GM12801 (cell line): ENCODE measurements at regions not wholly inside any gene's neighbourhood (a gene's known extent, or its start where the extent isn't known, plus 50 kb on each side); places are given as distances from the start of the nearest gene placed in this dataset.

Experiments used
- TF ChIP-seq, protein P1 (sequence below): IDR thresholded peaks from one replicate; pipeline ENCODE4 v1.5.1; 2011; ENCODE audit warnings: control low read depth; ENCODE audit not compliant: insufficient read length; ENCODE audit errors: extremely low read depth

- TF ChIP-seq, protein P1, sequence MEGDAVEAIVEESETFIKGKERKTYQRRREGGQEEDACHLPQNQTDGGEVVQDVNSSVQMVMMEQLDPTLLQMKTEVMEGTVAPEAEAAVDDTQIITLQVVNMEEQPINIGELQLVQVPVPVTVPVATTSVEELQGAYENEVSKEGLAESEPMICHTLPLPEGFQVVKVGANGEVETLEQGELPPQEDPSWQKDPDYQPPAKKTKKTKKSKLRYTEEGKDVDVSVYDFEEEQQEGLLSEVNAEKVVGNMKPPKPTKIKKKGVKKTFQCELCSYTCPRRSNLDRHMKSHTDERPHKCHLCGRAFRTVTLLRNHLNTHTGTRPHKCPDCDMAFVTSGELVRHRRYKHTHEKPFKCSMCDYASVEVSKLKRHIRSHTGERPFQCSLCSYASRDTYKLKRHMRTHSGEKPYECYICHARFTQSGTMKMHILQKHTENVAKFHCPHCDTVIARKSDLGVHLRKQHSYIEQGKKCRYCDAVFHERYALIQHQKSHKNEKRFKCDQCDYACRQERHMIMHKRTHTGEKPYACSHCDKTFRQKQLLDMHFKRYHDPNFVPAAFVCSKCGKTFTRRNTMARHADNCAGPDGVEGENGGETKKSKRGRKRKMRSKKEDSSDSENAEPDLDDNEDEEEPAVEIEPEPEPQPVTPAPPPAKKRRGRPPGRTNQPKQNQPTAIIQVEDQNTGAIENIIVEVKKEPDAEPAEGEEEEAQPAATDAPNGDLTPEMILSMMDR, result no peak
Measured at GRCh38 chr9:7293091-7293490, 506.5 kb downstream of the DMAC1 start.

- TF ChIP-seq, protein P1, result no peak
Measured at GRCh38 chr9:7289773-7290172, 509.8 kb downstream of the DMAC1 start.

DNA sequence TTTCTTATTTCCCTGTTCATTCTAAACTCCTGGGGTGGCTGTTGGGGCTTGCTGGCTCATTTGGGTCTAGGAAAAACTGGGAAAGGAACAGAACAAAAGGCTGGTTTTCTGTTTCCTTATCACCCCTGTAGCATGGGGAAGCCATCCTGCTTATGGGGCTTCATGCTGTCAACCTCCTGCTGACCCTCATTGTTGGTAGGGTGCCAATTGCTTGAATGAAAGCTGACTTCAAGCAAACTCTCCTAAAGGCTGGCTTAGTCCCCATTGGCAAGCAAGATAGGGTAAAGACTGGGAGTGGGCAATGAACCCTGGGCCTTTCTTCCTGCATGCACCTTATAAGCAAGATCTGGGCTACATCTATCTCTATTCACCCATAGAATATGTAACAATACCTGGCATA, 511.6 kb downstream of the DMAC1 start:
- TF ChIP-seq, protein P1, result no peak

DNA sequence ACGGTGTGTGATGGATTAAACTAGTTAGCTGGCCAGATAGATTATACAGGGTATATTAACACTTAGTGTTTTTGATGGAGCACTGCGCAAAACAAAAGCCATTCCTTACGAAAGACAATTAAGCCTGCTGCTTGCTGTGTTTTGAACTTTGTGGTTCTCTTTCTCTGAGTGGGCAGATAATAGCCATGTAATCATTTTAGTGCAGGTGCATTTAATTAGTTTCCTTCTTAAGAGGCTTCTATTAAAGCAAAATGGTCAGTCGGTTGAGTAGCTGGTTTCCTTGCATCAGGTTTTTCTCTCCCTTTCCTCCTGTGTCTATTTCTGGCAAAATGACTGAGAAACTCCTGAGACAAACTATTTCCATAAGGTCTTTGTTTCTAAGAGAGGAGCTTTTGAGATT, 512.5 kb downstream of the DMAC1 start:
- TF ChIP-seq, protein P1, result no peak

- TF ChIP-seq, protein P1, result no peak
Measured at GRCh38 chr9:7286101-7286500, 513.5 kb downstream of the DMAC1 start.

- TF ChIP-seq, protein P1, result no peak
Measured at GRCh38 chr9:7285199-7285598, 514.4 kb downstream of the DMAC1 start.

- TF ChIP-seq, protein P1, result no peak
Measured at GRCh38 chr9:7284517-7284916, 515.1 kb downstream of the DMAC1 start.

DNA sequence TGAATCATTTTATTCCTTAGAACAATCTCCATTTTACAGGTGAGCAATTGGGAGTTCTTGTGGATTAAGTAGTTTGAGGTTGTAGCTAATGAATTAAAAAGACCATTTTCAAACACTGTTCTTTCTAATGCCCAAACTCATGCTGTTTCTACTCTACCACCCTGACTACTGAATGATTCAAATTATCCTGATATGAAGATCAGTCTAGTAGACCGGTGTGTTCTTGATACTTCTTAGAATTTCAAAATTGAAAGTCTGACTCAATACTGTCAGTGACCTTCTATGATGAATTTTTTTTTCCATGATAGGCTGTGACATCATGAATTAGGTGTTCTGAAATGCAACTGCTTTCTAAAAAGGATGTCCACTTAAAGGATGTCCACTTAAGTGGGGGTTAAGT, 515.5 kb downstream of the DMAC1 start:
- TF ChIP-seq, protein P1, result no peak
